IPS-NIHi11 (cell line): ENCODE measurements at regions not wholly inside any gene's neighbourhood (a gene's known extent, or its start where the extent isn't known, plus 50 kb on each side); places are given as distances from the start of the nearest gene placed in this dataset.

Experiments
- DNase-seq: peaks from one replicate; pipeline ENCODE4 v3.0.0; 2012; ENCODE audit warnings: mixed read lengths, low spot score

DNA sequence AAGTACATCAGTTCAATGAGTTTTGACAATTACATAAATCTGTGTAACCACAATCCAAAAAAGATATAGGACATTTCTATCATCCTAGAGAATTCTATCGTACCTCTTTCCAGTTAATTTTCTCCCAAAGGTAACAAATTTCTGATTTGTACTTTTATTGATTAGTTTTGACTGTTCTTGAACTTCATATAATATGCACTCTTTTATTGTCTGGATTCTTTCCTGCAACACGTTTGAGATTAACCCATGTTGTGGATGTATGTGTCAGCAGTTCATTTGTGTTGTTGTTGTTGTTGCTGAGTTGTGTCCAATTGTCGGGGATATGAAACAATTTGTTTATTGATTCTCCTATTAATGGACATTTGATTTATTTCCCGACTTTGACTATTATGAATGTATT is 145.9 kb upstream of the WDR11 start:
- no peak for DNase-seq

DNA sequence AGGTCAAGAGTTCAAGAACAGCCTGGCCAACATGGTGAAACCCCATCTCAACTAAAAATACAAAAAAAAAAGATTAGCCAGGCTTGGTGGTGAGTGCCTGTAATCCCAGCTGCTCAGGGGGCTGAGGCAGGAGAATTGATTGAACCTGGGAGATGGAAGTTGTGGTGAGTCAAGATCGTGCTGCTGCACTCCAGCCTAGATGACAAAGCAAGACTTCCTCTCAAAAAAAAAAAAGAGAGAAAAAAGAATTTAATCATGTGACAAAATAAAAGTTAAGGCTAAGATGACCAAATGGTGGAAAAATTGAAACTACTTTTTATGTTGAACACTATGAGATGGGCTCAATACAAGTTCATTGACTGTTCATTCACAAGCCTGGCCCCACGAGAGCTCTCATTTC is 141.1 kb upstream of the WDR11 start:
- no peak for DNase-seq

DNA sequence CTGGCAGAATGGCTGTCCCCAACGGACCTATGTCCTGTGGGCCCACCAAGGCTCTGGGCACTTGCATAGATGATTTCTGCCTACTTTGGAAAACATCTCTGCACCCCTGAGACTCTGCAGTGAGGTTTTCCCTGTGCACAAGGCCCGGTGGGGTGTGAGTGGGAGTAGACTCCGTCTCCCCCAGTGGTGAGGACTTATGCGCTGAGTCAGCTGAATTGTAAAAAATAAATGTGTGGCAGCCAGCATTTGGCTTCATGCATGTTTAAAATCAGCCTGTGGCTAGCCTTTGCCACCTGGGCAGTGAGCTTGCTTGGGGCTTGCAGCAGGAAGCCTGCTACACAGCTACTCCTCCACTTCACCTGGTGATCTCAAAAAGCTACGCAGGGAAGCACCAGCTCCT is 139.3 kb upstream of the WDR11 start:
- DNase-seq = no peak

DNA sequence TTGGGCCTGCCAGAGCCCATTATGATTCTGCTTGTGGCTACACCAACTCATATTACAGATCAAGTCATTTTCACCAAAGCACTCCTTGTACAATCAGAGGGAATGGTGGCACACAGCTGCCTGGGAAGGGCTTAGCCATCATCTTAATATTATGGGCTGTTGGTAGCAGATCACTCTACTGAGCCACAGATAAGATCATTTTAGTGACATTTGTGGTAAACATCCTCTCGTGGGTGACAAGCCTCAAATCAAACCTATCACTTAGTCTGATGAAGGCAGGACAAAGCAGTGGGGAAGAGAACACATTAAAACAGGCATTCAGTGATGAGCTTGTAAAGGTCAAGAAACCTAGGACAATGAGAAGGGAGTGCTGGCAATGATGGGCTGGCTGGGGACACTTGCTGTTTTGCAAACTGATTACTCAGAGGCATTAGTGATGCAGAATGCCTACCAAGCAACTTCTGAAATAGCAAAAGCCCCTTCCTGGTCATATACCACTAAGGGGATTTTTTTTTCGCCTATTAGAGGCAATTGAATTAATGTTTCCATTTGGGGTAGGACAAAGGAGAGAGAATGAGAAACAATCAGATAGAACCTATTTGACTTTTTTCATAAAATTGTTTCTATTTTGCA is 137.5 kb upstream of the WDR11 start:
- no peak for DNase-seq

DNA sequence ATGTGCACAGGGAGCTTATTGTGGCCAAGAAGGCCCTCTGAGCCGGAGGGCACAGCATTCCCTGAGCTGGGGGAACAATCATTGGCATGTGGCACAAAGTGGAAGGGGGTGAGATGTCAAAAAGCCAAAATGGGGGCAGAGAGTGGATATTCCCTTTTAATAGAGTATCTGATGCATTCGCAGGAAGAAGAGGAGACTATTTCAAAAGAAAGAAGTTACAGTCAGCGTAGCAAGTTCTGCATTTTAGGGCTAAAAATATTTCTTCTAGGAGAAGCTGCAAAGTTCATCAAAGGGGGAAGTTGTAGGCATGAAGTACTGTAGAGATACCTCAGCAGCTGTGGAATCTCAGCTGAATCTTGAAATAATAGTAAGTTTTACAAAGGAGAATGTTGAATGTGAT is 136.0 kb upstream of the WDR11 start:
- no peak for DNase-seq

DNA sequence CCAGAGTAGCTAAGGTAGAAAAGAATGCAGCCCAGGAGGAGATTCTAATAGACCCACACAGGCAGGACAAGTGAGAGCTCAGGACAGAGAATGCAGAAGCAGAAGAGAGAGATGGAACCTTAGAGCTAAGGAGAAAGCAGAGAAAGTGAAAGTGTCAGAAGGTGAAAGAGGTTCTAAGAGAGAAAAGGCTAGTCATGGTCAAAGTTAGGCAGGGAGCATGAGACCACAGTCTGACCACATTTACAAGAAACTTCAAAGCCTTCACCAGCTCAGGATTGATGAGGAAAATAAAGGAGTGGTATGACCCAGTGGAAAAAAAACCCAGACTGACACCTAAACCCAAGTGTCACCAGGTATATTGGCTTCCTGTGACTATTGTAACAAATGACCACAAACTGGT is 131.8 kb upstream of the WDR11 start:
- DNase-seq = no peak

DNA sequence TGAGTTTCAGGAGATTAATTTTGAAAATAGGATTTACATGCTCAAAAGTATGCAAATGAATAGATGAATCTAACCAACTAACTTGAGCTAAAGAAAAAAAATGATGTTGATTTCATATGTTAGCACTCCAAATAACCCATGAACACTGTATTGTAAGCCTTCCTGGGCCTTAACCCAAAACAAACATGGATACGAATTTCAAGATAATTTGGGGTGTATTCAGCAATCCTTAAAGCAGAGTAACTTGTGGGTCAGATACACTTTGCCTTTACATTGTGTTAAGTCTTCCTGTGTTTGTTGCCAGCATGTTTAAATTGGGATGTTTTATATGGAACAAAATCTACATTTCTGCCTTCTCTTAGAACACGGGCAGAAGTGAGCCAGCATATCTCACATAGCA is 124.2 kb upstream of the WDR11 start:
- DNase-seq = no peak

DNA sequence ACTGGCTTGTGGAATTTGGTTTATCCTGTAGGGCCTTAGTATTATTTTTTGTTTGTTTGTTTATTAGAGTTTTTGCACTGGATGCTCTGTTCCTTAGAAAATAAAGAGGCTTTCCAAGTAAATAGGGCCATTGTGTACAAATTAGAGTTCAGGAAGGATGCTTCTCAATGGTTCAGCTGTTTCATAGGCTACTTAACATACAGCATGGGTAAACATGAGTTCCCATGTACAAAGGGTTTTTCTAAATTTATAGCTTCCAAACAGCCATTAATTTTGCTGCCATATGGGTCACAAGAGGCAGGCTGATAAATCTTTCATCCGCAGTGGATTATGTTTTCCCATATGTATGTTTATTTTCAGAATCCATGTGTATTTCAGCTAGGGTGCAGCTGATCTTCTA is 121.6 kb upstream of the WDR11 start:
- no peak for DNase-seq

DNA sequence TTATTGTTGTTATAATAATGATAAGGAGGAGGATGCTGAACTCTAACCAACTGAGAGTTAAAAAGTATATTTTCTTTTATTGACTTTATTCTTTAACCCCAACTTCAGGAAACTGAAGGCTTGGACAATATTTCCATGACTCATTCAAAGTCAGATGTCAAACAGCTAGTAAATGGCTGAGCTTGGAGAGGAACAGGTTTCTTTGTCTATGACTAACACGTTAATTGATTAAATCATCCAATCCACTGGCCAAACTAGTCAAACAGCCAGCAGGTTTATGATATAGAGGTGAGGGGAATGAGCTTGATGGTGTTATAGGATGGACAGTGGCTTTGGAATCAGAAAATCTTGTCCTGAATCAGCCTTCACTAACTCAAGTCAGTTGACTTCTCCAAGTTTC is 119.1 kb upstream of the WDR11 start:
- DNase-seq = no peak

DNA sequence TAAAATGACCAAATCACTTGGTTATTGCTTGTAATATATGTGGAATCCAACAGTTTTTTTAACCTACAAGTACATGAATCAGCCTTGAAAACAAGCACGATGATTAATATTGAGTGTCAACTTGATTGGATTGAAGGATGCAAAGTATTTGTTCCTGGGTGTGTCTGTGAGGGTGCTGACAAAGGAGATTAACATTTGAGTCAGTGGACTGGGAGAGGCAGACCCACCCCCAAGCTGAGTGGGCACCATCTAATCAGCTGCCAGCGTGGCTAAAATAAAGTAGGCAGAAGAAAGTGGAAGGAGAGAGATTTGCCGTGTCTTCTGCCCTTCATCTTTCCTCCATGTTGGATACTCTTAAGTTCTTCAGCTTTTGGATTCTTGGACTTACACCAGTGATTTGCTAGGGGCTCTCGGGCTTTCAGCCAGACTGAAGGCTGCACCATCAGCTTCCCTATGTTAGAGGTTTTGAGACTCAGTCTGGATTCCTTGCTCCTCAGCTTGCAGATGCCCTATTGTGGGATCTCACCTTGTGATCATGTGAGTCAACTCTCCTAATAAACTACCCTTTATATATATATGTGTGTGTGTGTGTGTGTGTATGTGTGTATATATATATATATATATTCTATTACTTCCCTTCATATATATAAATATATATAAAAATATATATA is 118.4 kb upstream of the WDR11 start:
- no peak for DNase-seq

DNA sequence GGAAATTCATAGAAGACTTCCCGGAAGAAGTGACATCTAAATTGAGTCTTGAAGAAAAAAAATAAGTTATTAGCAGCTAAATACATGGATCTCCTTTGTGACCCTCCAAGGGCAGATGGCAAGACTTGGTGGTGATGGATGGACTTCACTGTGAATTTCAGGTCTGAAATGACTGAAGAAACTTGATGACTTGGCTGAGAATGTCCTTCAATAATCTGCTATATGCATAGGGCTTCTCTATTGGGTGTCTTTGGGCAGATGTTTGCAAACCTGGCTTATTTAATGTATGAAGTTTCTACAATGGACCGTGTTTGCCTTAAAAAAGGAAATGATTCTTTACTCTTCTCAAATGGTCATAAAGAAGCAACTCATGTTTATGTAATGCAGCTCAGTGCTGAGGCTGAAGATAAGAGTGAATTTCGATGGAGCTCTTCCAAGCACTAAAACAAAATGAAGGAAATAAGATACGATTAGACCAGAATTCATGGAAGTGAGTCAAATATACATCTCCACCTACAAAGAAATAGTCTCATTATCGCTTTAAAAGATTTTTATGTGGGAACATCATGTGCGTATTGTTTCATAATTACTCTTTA is 116.6 kb upstream of the WDR11 start:
- DNase-seq = no peak

DNA sequence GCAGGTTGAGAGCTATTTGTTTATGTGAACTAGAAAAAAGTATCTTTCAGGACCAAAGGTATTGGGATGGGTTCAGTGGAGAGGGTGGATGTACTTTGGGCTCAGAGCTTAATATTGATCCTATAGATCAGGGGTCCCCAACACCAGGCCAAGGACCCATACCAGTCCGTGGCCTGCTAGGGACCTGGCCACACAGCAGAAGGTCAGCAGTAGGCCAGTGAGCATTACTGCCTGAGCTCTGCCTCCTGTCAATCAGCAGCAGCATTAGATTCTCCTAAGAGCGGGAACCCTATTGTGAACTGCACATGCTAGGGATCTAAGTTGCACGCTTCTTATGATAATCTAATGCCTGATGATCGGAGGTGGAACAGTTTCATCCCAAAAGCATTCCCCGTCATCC is 115.8 kb upstream of the WDR11 start:
- DNase-seq = no peak

DNA sequence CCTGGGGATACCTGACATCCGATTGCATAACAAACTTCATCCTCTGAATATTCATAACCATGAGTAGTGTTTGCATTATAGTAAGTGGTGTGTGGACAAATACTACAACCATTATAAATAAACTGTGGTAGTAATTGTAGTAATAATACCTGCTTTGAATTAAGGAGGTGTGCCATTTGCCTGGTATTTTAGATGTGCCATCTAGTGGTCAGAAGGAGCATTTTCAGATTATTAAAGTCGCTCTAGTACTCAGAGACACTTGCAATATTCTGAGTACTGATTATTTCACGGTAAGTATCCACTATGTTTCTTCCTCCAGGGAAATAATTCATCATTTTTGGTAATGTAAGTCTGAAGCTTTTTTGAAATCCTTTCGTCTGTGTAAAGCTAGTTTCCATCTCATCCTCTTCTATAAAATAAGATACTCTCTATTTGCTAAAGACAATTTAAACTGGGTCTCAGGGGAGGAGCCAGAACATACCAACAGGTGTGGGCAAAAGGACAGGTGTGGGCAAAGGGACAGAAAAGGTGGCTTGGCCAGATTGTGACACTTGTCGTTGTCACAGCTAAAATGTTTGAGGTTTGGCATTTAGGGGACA is 115.3 kb upstream of the WDR11 start:
- peak; percentile 31 for DNase-seq

DNA sequence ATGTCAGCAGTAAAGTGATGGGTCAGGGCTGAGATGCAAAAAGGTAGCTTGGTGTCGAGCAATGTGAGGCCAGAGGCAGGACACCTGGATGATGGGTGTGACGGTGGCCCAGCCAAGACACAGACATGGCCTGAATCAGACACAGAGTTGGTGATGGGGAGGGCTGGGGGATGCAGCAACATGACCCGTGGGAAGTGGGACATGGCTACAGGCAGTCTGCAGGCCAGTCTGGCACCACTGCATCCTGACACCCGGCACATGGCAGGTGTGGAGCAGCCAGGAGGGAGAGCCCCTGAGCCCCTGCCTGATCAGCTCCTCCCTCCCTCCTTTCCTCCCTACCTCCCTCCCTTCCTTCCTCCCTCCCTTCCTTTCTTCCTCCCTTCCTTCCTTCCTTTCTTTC is 114.8 kb upstream of the WDR11 start:
- no peak for DNase-seq

DNA sequence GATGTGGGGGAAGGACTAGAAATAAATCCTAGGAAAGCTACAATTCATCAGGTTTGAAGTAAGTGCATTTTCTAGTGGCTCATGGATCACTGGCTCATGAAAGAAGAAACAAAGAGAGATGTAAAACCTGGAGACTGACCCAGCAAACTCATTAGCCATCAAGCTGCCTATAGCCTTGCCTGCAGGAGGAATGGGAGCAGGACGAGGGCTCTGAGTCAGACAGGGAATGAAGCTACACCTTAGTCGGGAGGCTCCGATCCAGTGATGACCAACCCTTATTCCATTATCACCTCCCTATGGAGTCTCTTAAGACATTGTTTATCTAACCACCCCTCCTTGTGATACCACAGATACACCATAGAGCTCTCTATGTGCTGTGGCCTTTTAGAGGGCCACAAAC is 112.5 kb upstream of the WDR11 start:
- peak; percentile 10 for DNase-seq

DNA sequence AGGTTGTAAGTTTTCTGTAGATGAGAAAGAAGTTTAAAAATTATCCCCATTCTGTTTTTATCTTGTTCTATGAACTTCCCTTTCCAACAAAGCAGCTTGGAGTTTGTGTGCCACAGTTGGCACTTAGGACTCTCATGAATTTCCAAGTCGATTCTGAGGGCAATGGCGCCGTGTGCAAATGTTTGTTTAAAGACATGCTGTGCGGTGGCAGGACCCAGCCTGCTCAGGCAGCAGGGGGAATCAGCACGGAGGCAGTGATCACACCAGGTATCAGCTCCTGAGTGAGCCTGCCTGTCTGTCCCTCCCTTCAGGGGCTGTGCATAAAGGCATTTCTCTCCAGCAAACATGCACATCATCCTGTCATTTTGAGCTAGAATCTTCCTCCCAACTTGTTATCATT is 109.8 kb upstream of the WDR11 start:
- DNase-seq = no peak

DNA sequence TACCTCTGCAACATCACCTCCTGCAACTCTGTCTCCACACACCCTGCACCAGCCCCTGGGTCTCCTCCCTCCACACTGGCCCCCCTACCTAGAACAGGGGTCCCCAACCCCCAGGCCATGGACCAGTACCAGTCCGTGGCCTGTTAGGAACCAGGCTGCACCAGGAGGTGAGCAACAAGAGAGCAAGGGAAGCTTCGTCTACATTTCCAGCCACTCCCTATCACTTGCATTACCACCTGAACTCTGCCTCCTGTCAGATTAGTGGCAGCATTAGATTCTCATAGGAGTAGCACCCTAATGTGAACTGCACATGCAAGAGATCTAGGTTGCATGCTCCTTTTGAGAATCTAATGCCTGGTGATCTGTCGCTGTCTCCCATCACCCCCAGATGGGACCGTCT is 108.8 kb upstream of the WDR11 start:
- DNase-seq = no peak

DNA sequence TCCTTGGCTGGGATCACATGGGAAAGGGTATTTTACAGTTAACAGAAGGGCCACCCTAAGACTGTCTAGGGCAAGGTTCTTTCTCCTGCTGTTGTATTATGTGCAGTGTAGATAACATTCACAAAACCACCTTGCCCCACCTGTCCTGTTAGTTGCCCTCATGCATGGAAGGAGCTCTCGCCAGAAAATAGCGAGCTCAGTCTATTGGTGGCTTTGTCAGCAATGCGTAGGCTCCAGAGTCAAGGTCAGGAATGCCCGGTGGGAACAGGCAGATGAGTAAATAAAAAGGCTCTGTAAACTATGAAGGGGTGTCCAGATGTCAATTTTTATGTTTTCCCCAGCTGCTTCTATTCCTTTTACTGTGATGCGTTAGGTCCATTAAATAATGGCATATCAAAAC is 107.1 kb upstream of the WDR11 start:
- DNase-seq = no peak

DNA sequence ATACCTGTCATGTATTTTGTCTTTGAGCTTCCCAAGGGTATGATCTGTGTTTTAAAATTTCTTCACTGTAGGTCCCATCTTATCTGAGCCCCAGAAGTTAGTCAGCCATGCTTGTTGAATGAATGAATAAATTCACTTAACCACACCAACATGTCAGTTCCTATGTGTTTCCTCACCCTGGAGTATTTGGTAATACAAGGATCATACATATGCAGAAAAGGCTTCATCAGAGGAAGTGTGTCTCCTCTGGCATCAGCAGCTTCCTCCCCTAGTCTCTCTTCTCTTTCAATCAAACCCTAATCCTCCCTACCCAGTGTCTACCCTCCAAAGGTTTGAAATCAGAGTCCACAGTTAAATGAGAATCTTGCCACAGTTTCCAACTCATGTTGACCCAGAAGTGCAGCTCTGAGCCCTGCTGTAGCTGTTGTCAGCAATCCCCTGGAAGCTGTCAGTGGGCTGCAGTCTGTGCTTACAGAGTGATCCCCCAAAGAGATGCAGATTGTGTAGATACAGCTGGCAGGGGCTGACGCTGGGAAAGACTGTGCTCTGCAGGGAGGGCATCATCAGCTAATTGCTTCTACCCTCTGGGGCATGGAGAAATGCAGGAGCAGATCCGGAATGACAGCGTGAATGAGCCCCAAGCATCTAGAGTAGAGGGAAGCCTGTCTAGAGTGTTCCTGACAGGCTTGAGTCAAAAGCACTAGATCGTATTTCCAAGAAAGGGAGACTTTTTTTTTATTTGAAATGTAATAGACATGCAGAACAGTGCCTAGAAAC is 105.0 kb upstream of the WDR11 start:
- DNase-seq = no peak

DNA sequence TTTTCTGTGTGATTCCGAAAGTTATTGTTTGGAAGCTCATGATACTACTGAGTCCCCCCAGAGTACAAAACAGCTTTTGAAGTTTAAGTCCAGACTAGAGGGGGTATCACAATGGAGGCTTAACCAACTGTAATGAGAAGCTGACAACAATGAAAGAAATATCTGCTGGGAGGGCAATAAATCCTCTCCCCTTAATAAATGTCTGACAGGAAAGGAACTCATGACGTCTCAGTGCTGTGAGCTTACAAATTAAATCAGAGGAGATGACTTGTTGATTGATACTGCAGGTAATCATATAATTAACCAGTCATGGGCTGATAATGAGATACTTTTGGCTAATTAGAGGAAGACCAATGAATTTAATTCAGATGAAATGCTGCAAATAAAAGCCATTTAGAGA is 102.6 kb upstream of the WDR11 start:
- no peak for DNase-seq

DNA sequence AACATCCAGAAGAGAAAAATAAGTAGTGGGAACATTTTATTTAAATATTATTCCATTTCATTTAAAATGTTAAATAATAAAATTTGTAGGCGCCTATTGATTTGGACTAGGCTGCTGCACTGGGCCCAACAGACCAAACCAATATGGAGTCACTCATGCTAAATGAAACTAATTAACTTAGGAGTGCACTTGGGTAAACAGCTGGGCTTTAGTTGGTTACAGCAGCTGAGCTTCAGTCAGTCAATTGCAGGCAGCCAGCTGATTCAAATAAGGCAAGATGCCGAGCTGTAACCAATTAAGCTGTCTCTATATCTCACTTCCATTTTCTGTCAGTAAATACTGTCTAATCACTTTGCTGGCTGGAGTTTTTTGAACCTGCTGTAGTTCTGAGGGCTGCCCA is 102.1 kb upstream of the WDR11 start:
- no peak for DNase-seq

DNA sequence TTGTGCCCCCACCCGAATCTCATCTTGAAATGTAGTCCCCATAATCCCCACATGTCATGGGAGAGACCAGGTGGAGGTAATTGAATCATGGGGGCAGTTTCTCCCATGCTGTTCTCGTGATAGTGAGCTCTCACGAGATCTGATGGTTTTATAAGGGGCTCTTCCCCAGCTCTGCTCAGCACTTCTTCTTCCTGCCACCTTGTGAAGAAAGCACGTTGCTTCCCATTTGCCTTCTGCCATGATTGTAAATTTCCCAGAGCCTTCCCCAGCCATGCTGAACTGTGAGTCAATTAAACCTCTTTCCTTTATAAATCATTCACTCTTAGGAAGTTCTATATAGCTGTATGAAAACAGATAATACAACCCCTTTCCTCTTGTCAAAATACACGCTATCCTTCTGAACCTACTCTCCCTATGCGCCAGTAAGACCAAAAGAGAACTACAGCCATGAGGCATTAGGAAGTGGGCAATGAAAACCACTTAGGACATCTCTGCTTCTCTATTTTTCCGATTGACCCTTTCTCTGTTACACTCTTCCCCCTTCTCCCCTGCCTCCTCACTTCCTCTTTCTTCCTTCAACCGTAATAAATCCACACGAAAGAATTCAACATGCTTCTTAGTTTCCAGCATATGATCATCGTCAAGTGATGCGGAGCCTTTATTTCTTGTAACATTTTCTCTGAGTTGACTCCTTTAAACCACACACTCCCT is 101.2 kb upstream of the WDR11 start:
- no peak for DNase-seq
